ENCODE measurements at regions not wholly inside any gene's neighbourhood (a gene's known extent, or its start where the extent isn't known, plus 50 kb on each side); places are given as distances from the start of the nearest gene placed in this dataset.

DNA sequence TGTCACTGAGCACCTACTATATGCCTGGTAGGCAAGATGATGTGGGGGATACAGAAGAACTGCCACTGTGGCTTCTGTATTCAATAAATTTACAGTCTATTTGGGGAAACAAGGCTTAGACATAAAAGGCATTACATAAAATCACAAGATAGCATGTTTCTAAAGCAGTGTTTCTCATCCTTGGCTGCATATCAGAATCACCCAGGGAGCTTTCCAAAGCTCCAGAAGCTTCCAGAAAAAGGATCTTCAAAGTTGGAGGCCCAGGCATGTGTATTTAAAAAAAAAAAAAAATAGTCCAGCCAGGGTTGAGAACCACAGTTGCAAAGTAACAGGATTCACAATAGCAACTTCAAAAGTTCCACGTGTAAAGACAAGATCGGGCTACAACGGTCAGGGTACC is 112.4 kb upstream of the SPACA1 start:
- no peak for DNase-seq

DNA sequence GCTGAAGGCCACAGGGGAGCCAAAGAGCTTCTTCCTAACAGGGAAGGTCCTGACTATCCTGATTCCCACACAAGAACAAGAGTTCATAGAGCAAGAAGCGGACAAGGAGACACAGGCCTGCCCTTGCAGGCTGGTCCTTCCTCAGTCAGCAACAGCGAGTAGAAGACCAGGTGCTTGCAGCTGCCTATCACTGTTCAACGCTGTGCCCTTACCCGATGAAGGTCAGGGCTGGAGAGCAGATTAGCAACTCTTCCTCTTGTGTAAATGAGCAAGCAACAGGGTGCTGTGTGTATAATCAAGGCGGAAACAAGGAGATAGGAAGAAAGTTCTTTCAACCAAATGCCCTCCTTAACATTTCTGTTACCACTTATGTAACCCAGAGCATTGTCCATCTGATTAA is 115.3 kb upstream of the SPACA1 start:
- DNase-seq = peak; percentile 2

DNA sequence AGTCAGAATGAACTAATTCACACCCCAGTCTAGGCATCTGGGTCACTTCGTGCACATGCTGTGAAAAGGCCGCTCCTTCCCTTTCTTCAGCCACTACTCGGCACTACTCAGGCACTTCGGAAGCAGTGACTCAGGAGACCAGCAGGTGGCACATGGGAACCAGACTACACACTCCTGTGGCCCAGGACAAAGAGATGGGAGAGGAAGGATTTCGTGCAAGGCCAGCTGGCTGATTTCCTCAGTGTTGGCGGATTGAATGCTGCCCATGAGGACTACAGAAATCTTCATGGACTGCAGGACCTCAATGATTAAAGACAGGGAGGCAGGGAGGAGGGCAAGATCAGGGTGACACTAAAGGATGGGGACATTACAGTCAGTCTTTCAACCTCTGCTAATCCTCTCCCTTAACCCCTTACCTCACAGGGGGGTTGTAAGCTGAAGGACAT is 117.8 kb upstream of the SPACA1 start:
- peak; percentile 85 for DNase-seq

DNA sequence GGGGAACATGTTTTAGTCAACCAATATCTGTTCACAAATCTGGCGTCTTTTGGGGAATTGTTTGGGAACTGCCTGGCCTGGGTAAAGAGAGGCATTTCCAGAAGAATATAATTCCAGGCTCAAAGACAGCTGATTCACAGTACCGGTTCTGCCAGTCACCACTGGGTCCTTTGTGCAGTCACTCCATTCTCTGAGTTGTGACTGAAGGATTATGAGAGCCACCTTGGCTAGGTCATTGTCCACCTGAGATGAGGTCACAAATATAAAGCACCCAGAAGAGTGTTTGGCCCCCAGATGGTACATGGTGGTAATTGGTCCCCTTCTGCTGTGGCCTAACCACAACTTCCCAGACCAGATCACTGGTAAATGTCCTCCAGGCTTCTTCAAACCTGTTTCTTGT is 121.0 kb upstream of the SPACA1 start:
- no peak for DNase-seq

DNA sequence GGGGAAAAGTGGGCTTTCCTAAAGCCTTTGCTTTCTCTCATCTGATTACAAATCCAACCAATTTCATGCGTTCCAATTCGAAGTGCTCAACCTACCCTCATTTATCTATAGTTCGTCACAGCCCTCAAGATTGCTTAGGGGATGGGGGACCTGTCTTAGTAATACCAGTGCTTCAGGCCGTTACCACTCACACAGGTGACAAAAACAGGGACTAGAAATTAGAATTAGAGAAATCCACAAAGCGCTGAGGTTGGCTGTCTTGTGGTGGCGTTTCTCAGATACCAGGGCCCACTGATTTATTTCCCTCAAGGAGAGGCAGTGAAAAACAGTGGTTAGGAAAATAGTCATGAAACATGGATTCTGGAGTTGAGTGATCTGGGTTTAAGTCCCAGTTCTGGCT is 121.6 kb upstream of the SPACA1 start:
- DNase-seq = no peak

DNA sequence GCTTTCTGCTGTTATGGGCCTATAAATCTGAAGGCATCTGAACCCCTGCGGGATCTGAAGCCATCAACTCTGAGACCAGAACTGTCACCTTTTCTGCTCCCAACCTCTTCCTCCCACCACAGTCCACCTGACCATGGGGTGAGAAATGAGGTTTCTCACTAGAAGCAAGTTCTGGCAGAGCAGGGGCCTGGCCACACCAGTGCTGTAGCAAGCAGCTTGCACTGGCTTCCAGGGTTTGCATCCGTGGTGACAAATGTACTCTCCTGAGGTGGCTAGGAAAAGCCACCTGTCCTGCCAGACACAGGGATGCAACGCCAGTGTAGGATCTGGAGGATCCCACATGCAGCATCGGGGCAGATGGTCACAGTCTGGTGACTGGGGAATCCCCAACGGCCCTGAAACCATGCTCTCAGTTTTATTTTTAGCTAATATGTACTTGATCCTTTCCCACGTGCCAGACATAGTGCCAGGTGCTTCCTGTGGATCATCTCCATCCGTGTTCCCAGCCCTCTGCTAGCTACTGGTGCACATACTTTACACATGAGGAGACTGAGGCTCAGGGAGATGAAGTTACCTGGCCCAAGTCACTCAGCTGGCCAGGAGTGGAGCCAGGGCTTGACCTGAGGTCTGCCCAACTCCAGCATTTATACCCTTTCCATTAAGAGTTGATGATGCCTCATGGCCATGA is 122.1 kb upstream of the SPACA1 start:
- DNase-seq = no peak

DNA sequence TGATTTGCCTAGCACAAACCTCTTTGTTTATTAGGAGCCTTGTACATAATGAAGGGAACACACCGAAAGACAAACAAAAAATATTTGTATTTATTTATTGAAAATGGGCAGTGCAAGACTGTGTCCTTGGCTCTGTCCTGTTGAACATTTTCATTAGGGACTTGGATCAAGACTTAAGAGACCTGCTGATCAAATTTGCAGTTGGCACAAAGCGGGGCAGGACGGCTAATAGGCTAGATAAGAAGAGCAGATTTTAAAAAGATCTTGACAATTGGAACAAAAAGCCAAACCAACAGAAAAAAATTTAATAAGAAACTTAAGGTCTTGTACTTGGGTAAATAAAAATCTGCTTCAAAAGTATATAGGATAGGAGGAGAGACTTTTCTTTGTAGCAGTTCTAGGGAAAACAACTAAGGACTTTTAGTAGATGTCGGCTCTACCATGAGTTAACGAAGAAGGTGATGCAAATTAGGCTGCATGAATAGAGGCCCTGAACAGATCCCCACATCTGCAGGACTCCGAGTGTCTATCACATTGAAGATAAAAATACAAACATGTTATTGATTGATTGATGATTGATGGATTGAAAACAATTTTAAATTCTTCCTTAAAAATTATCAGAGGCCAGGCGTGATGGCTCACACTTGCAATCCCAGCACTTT is 124.1 kb upstream of the SPACA1 start:
- no peak for DNase-seq

DNA sequence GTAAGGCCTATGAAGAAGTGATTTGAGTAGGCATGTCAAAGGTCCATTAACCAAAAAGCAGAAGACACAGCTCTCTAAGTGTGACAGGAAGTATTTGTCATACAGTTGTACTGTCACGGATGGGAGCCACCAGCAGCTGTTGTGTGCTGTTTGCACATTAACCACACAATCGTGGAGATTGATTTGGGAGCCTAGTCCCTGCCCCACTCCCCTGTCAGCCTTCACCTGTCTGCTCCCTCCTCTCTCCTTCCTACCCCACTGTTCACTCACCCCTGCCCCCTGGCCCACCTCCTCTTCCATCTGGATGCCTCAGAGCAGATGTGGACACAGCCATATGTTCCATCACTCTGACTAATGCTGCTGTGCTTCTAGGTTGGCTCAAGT is 124.7 kb upstream of the SPACA1 start:
- peak; percentile 51 for DNase-seq

DNA sequence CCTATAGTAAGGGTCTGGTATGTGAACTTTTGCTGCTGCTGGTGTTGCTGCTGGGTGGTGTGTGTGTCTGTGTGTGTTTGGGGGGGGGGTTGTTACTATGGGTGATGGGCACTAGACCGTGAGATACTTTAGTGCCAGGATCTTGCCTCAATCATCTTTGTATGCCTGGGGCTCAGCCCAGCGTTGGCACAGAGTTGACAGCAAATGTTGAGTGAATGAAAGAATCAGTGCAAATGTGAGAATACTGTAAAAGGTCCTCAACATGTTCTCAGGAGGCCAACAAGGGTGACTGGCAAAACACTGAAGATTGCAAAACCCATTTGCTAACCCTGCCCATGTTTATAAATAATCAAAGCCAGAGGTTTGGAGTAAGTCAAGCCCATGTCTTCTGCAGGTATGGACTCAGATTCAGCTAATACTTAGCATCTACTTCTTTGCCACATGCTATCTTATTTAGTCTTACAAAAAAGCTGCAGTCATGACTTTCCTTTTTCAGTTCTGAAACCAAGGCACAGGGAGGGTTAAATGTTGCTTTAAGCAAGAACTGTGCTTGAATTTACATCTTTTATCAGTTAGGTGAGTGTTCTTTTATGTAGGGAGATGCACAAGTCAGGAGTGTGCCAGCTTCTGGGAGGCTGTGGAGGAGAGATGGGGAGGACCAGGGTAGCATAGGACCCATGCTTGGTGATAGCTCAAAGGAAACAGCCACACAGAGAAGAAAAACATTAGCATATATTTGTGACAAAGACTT is 125.3 kb upstream of the SPACA1 start:
- DNase-seq = no peak

DNA sequence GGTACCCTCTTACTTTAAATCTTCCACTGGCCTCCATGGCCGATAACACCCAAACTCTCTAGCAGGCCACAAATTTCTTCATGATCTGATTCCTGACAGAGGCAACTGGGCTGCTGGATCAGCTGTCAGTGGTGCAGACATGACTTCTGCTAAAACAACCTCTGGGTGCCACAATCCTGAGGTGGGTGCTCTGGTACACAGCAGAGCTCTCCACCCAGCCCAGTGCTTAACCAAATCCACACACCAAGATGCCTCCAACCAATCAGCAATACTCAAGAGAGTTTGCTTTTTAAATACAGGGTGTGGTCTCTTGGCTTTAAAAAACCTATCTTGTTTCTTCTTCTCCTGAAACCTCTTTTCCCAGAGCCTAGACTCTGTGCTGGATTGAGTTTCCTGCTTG is 126.6 kb upstream of the SPACA1 start:
- DNase-seq = no peak

DNA sequence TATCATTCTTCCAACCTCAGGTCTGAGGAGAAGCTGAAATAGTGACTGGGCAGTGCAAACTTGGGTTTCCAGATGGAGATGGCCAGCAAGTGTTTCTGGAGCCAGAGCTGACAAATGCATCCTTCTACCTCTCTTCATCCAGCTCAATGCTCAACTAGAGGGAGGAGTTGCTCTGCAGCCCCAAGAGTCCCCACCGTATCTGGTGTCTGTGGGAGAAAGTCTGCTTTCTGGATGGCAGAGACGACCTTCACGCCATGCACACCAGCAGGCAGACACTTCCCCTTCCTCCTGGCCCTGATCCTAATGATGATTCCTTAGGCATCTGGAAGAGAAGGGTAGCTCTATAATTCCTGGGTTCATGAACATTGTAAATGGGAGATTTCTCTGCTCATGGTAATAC is 127.4 kb upstream of the SPACA1 start:
- no peak for DNase-seq

DNA sequence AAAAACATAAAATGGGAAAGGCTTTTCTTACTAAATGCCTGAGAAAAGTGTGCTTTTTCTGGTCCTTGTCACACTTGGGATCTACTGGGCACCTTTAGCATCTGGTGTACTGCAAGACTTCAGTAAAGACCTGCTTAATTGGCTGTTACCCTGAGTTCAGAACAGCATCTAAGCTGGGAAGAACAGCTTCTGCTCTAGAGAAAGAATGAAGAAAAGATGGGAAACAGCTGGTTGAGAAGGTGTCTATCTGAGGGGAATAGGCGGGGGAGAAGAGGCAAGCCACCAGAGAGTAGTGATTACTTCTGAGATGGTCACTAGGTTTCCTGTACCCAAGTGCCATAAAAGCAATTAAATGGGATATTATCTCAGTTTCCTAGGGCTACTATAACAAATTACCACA is 128.2 kb upstream of the SPACA1 start:
- no peak for DNase-seq

DNA sequence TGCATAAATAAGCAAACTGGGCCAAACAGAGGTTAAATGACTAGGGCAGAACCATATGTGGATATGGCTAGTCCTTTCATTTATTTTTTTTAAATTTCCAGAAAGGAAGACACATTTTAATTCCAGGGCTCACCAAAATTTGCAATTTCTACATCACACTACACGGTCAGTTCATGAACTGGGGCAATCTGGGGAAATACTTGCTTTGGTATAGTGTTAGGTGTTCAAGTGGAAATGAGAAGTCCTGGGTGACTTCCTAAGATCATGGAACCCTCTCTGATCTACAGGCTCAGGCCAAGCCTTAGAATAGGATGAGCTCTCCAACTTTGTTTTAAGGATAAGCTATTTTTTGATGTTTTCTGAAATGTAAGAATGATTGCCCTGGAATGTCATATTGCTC is 128.6 kb upstream of the SPACA1 start:
- no peak for DNase-seq

DNA sequence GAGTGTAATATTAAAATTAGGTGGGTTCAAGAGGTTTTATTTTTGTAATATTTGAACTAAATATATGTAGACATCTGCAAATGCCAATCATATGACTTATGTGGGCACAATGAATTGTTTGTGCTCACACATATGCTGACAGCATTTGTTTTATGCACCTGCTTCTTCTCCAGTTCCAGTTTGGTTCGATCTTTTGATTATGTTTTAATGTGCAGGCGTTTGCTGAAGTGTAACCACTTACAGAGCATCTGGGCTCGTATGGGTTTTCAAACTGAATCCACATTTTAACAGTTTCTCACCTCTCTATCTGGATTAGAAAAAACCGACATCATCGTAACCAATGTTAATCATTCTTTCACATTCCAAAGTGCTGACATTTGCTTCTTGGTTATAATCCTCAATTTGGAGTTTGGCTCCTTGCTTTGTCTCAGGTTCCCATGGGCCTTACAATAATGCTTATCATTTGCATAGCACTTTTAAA is 129.1 kb upstream of the SPACA1 start:
- DNase-seq = peak; percentile 23

DNA sequence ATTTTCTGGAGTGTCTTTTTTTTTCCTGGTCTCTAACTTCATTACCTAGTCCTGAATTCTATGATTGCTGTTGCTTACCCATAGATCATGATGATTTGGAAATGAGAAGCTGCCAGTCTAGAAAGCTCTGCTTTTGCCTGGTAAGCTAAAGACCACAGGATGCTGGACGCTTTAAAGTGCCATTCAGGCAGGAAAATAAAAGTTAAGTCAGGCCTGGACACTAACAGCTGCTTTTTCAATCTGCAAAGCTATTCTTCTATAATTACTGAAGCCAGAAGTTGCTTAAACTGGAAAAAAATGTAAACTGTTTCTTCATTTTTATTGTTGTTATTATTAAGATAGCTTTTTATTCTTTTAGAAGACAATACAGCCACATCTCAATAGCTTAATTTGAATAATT is 129.8 kb upstream of the SPACA1 start:
- DNase-seq = no peak

DNA sequence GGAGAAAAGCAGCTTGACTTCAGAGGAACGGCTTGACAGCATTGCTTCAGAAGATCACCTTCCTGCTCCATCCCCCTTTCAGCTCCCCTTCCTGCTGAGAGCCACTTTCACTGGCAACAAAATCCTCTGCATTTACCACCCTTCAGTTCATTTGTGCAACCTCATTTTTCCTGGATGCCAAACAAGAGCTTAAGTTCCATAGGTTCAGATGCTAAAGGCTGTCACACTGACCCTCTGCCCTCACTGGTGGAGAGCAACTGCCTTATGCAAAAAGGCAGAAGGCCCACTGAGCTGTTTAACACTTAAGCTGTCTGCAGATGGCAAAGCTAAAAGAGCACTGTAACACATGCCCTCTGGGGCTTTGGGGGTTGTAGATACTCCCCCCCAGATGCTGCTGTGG is 131.2 kb upstream of the SPACA1 start:
- no peak for DNase-seq

DNA sequence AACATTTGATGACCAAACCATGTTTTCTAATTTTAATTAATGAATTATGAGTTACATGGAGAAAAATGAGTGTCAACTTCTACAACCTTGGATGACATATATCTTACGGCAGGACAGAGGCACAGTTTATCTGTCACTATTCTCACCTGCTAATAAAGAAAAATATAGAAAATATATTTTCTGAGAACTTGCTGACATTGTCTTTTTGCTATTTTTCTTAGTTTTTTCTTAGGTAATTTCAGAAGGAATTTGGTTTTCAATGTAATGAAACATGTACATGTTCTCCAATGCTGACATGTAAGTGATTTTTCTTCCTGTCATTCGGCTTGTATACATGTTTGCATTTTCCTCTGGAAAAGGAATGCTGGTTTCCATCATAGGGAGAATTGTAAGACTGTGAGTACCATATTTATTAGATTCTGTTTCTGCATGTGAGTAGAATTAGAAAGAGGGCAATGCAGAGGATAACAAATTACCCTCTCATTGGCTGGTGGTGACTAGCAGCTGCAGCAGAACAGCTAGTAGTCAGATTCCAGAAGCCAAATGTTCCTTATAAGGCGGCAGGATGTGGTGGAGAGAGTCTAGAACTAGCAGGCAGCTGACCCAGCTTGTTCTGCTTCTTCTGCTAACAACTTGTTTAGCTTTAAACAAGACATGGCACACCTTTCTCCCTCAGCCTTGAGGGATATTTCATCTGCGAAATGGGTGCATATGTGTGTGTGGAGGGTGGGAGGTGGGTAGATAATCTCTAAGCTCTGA is 132.8 kb upstream of the SPACA1 start:
- DNase-seq = no peak

DNA sequence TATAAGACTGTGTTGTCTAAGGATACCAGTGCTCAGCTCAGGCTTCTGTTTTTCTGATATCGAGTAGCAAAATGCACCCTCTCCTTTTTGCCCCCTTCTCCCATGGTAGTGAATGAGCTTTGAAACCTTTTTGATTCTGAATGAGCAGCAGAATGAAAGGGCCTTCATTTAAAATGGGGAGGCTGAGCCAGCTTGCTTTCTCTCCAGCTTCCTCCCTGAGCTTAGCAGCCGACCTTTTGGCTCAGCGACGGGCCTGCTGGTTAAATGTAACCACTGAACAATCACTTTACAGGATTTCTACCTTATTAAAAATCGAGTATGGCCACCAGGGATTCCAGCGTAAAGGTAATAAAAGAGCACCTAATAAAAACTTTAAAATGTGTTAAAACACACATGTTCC is 133.7 kb upstream of the SPACA1 start:
- no peak for DNase-seq

DNA sequence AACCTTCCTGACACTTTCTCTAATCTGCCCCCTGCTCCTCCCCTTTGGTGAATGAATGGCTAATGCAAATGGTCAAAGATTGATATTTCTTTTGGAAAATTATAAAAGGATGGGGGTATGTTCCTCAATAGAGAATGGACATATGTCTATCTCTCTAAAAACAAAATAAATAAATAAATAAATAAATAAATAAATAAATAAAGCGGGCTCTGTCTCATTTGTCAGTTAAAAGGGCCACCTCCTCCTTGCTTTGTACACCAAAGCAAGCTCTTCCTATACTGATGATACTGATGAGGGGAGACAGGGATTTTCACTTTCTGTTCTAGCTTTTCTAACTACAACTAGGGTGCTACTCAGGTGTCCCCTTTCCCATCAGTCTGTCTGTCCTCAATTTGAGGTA is 135.5 kb upstream of the SPACA1 start:
- no peak for DNase-seq

DNA sequence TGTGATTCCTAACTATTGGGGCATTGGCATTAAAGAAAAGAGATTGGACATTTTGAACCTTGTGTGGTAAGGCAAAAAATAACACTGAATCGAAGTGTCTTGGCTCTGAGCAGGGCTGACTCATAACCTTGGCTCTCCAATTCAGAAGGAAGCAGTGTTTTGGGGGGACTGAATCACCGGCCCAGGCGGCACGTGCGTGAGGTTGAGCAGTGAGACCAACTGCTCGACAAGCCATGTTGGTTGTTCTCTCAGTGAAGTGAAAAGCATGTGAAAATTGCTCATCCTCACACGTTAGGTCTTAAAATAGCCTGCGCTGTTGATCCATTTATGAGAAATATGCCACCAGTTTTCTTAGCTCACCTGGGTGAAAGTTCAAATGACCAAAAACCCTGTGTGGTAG is 137.8 kb upstream of the SPACA1 start:
- DNase-seq = no peak

DNA sequence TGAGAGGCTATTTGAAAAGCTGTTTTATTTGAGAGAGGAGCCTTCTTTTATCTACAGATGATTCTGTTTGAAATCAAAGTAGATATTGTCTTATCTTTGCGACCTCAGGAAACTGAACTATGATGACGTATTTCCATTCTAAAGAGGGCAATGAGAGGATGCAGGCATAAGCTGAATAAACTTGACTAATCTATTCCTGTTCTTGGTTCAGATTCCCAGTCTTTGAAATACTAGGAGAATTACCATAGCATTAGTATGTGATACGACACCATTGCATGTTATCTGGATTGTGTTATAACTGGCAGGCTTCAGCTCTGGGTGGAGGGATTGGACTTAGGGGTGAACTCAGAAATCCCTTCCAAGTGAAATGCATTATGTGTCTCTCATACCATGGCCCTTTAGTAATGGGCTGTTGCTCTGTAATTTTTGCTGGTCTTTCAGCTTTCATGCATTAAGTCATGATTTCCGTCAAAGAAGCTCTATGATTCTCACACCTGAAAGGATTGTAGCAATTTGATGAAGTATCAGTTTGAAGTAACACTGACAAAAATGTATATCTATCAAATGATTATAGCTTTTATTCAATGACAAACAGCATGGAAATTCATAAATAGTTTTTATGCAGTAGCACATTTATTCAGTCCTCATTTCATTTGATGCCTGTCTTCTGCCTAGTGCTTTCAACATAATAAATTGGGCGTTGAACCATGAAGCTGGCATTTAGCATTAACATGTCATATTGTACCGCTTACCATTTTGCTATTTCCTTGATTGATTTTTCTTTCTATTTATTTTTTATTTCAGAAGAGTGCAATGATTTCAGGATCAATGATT is 138.4 kb upstream of the SPACA1 start:
- no peak for DNase-seq

DNA sequence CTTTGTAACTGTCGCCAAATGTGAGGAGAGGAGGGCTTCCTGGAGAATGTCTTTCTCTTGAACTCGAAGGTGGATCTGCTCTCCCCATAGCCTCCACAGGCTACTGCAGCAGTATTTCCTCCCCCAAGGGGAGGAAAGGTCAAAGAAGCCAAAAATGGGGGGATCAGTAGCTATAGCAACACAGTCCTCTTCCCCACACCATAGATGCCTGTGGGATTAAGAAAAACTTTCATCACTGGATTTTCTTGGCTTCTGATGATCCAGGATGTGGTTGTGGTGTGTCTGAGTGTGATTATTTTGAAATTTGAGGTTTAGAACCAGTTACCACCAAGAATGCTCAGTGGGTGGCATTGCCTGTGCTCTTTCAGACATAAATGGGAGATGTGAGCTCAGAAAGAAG is 140.1 kb upstream of the SPACA1 start:
- no peak for DNase-seq

All from NCI-H510A treated with DMSO at 0.1 percent for 48 hours (cell line).